Islet precursor cell (in vitro differentiated cells): ENCODE measurements at regions not wholly inside any gene's neighbourhood (a gene's known extent, or its start where the extent isn't known, plus 50 kb on each side); places are given as distances from the start of the nearest gene placed in this dataset.
"Not testable (repeated sequence)": the region's sequence is repeated elsewhere in the genome, so short reads cannot be mapped to it uniquely, and the experiment has no call there.

ENCODE experiments used
- DNase-seq: peaks from one replicate; pipeline ENCODE4 v3.0.0-alpha.2; 2018

- not testable (repeated sequence) for DNase-seq
These were observed 402.3 kb downstream of the PRR32 start for GRCh38 chrX:127221821-127222220.

- no peak for DNase-seq
These were observed 424.1 kb downstream of the PRR32 start for GRCh38 chrX:127243654-127244053.

GRCh38 chrX:127259742-127260141 lies 440.2 kb downstream of the PRR32 start:
- peak; percentile 64 for DNase-seq

- DNase-seq = no peak
These were observed 456.8 kb downstream of the PRR32 start for GRCh38 chrX:127276326-127276725.

- no peak for DNase-seq
These were observed 481.0 kb downstream of the PRR32 start for GRCh38 chrX:127300511-127300910.

GRCh38 chrX:127302841-127303240 lies 483.3 kb downstream of the PRR32 start:
- no peak for DNase-seq

- no peak for DNase-seq
These were observed 485.5 kb downstream of the PRR32 start for GRCh38 chrX:127305013-127305412.

- DNase-seq = no peak
These were observed 486.7 kb downstream of the PRR32 start for GRCh38 chrX:127306262-127306661.

- DNase-seq = no peak
These were observed 494.1 kb downstream of the PRR32 start for GRCh38 chrX:127313635-127314034.

GRCh38 chrX:127317159-127317558 lies 497.6 kb downstream of the PRR32 start:
- DNase-seq = no peak

- DNase-seq = no peak
These were observed 504.6 kb downstream of the PRR32 start for GRCh38 chrX:127324128-127324527.
